ENCODE measurements at regions not wholly inside any gene's neighbourhood (a gene's known extent, or its start where the extent isn't known, plus 50 kb on each side); places are given as distances from the start of the nearest gene placed in this dataset.

GRCh38 chr18:56172527-56172926 is 465.9 kb downstream of the TXNL1 start:
- Histone ChIP-seq H3K27ac (no peak overlapping the region), H3K4me1 (peaks cover 10% of the 10 kb centered on the region; the same call in 1 of the 3 replicates), H3K9me3 (no peaks in the 10 kb centered on the region), H3K4me3 (no peak overlapping the region), H3K4me2 (no peak overlapping the region)
- FAIRE-seq (no peak), ATAC-seq (no peak), DNase-seq (ENCODE audit: low read depth in 1 of 2, low spot score in 1 of 2) (no peak)
- POLR2A ChIA-PET: no interaction called here
- no peak for TF ChIP-seq MAX (IDR thresholded peaks at IDR 0.05)
- TF ChIP-seq POLR2AphosphoS2 (conservative IDR thresholded peaks at IDR 0.05; ENCODE audit: low read length): no peak
- TF ChIP-seq CEBPB (IDR thresholded peaks at IDR 0.05): no peak
- TF ChIP-seq RCOR1 (IDR thresholded peaks at IDR 0.05; ENCODE audit: low read depth, low read length): no peak
- TF ChIP-seq HOXB5 (CRISPR knock-in tag; IDR thresholded peaks at IDR 0.05): no peak
- TF ChIP-seq, protein P1, sequence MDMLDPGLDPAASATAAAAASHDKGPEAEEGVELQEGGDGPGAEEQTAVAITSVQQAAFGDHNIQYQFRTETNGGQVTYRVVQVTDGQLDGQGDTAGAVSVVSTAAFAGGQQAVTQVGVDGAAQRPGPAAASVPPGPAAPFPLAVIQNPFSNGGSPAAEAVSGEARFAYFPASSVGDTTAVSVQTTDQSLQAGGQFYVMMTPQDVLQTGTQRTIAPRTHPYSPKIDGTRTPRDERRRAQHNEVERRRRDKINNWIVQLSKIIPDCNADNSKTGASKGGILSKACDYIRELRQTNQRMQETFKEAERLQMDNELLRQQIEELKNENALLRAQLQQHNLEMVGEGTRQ (IDR thresholded peaks at IDR 0.05): no peak
- no peak for TF ChIP-seq NFE2L2 (conservative IDR thresholded peaks at IDR 0.05; ENCODE audit: low read length)
- TF ChIP-seq MAZ (IDR thresholded peaks at IDR 0.05; ENCODE audit: borderline replicate concordance, low read depth, low read length): no peak
- 63% methylated on average over 2 of the region's 2 CpGs for WGBS (ENCODE audit: missing lambda C conversion rate)
- CTCF ChIA-PET: no interaction called here

GRCh38 chr18:56171848-56172247 is 466.5 kb downstream of the TXNL1 start:
- no peak overlapping the region for H3K27ac ChIP-seq
- no peak for ATAC-seq
- H3K4me1 ChIP-seq: peaks cover 16% of the 10 kb centered on the region; the same call in 2 of the 3 replicates
- no peak overlapping the region for H3K4me2 ChIP-seq
- ChIA-PET CTCF (no interaction called here), POLR2A (no interaction called here)
- H3K4me3 ChIP-seq: no peak overlapping the region
- no peak for TF ChIP-seq JUNB (IDR thresholded peaks at IDR 0.05)
- TF ChIP-seq HEYL (CRISPR knock-in tag; IDR thresholded peaks at IDR 0.05): no peak
- TF ChIP-seq POLR2AphosphoS2 (conservative IDR thresholded peaks at IDR 0.05; ENCODE audit: low read length): no peak
- no peak for TF ChIP-seq GATA3 (IDR thresholded peaks at IDR 0.05; ENCODE audit: borderline replicate concordance)
- no peak for TF ChIP-seq HOXB5 (CRISPR knock-in tag; IDR thresholded peaks at IDR 0.05)
- TF ChIP-seq BHLHE40 (IDR thresholded peaks at IDR 0.05; ENCODE audit: low read depth, low read length): no peak
- no peak for TF ChIP-seq CHD2 (IDR thresholded peaks at IDR 0.05; ENCODE audit: low read length, partially characterized antibody)
- TF ChIP-seq ESRRA (IDR thresholded peaks at IDR 0.05; ENCODE audit: borderline replicate concordance, low read length): no peak
- TF ChIP-seq, protein P2, sequence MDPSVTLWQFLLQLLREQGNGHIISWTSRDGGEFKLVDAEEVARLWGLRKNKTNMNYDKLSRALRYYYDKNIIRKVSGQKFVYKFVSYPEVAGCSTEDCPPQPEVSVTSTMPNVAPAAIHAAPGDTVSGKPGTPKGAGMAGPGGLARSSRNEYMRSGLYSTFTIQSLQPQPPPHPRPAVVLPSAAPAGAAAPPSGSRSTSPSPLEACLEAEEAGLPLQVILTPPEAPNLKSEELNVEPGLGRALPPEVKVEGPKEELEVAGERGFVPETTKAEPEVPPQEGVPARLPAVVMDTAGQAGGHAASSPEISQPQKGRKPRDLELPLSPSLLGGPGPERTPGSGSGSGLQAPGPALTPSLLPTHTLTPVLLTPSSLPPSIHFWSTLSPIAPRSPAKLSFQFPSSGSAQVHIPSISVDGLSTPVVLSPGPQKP (IDR thresholded peaks at IDR 0.05; ENCODE audit: low read depth, low read length): no peak
- TF ChIP-seq CBX8 (IDR thresholded peaks at IDR 0.05): no peak
- TF ChIP-seq FOSL2 (IDR thresholded peaks at IDR 0.05): no peak
- no peak for TF ChIP-seq FOSL2 (CRISPR knock-in tag; IDR thresholded peaks at IDR 0.05)
- TF ChIP-seq JUN (IDR thresholded peaks at IDR 0.05): no peak
- TF ChIP-seq MYC (IDR thresholded peaks at IDR 0.05; ENCODE audit: borderline replicate concordance, low read length): no peak
- no peak for TF ChIP-seq CHD4 (IDR thresholded peaks at IDR 0.05; ENCODE audit: borderline replicate concordance)
- TF ChIP-seq ZSCAN20 (CRISPR knock-in tag; IDR thresholded peaks at IDR 0.05): no peak
- TF ChIP-seq POLR2A (IDR thresholded peaks at IDR 0.05; ENCODE audit: low read length): no peak
- TF ChIP-seq KDM5A (IDR thresholded peaks at IDR 0.05): no peak
- H3K9me3 ChIP-seq: no peaks in the 10 kb centered on the region
- DNase-seq (ENCODE audit: low read depth in 1 of 2, low spot score in 1 of 2): no peak
- WGBS (ENCODE audit: missing lambda C conversion rate): 40% methylated on average over 2 of the region's 2 CpGs
- FAIRE-seq: no peak

DNA sequence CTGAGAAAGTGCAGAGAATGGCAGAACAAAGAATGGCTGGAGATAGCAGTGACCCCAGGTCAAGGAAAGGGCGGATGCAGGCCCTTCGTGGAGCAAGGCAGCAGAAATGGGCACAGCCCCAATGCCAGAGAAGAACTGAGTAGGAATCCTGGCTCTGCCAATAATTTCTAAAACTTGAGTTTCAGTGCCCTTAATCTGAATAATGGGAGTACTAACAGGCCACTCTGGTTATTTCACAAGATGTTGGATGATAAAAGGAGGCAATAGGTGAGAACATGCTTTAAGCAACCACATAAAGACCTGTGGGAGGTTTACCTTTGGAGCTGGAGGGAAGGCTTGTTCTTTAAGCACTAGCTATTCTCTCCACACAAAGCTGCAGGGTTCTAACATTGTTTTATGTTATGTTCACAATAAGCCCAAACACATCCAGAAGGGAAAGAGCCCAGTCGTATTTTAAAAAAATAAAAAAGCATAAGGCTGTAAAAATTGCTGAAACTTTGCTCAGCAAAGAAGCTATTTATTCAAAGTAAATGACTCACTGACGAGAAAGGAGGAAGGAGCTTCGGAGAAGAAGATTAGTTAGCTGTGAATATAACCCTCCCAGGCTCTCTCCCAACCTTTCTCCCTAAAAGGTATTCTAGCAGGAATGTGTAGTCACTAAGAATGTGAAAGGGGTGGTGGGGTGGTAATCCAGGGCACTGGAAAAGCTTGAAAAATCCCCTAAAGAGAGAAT is 470.2 kb downstream of the TXNL1 start:
- CTCF ChIA-PET: interaction anchor here (0.5 kb wide), 1 partner anchor 1351 kb away, joined by 3 read pairs; no protein-coding TSS in a partner anchor
- no peak for FAIRE-seq
- no peak overlapping the region for H3K4me3 ChIP-seq
- TF ChIP-seq CHD4 (IDR thresholded peaks at IDR 0.05; ENCODE audit: borderline replicate concordance) (no peak), EHF (CRISPR knock-in tag; IDR thresholded peaks at IDR 0.05) (no peak), ESRRA (IDR thresholded peaks at IDR 0.05; ENCODE audit: borderline replicate concordance, low read length) (no peak), CBX2 (IDR thresholded peaks at IDR 0.05; ENCODE audit: borderline replicate concordance, low read depth) (no peak), ZSCAN20 (CRISPR knock-in tag; IDR thresholded peaks at IDR 0.05) (no peak), REST (IDR thresholded peaks at IDR 0.05) (no peak), HOXB5 (CRISPR knock-in tag; IDR thresholded peaks at IDR 0.05) (no peak), FOXS1 (CRISPR knock-in tag; IDR thresholded peaks at IDR 0.05) (no peak)
- TF ChIP-seq, protein P2 (IDR thresholded peaks at IDR 0.05; ENCODE audit: low read depth, low read length): no peak

More for the DNA sequence above, 470.2 kb downstream of the TXNL1 start:
- DNase-seq (ENCODE audit: low read depth in 1 of 2, low spot score in 1 of 2): peak in 1 of 2 experiments; percentile 15
- POLR2A ChIA-PET: no interaction called here
- H3K4me2 ChIP-seq: peak overlapping the region; percentile 51
- no peaks in the 10 kb centered on the region for H3K9me3 ChIP-seq
- WGBS (ENCODE audit: missing lambda C conversion rate): 13% methylated on average over 5 of the region's 5 CpGs
- no peak for ATAC-seq
- H3K27ac ChIP-seq: peak overlapping the region; percentile 50 to 61; a peak in 5 of 6 replicates
- H3K4me1 ChIP-seq: peaks cover 17% of the 10 kb centered on the region; the same call in 2 of the 3 replicates
